DMS 273 treated with DMSO at 0.1 percent for 48 hours (cell line): ENCODE measurements at regions not wholly inside any gene's neighbourhood (a gene's known extent, or its start where the extent isn't known, plus 50 kb on each side); places are given as distances from the start of the nearest gene placed in this dataset.
"Not testable (repeated sequence)": the region's sequence is repeated elsewhere in the genome, so short reads cannot be mapped to it uniquely, and the experiment has no call there.

Experiments used
- DNase-seq: peaks from one replicate; lab custom pipeline; 2025; lab: John Stamatoyannopoulos, UW

DNA sequence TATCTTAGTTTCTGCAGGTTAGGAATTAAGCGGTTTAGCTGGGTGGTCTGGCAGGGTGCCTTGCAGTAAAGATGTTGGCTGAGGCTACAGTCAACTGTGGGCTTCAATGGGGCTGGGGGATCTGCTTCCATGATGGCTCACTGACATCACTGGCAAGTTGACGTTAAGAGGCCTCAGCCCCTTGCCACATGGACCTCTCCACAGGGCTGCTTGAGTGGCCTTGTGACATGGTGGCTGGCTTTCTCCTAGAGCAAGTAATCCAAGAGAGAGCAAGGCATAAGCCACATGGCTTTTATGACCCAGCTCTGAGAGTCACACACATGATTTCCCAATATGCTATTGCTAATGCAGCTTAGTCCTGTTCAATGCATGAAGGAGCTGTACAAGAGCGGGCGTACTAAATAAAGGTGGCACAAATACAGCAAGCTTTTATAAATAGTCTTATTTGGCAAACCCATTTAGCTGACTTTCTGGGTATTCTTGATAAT is 109.1 kb downstream of the SEPTIN7 start:
- no peak for DNase-seq

DNA sequence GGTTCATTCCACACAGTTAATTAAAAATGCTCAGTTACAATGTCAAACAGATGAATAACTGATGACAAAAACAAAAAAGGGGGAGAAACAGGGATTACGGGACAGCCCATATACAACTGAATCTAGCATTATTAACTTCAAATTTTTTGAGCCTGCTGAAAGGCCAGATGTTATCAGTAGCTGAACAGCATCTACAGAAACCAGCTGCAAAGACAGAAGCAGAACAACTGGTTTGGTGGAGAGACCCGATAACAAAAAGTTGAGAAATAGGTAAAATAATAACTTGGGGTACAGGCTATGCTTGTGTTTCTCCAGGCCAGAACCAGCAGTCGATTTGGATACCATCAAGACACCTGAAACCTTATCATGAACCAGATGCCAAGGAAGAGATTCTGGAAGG is 109.8 kb downstream of the SEPTIN7 start:
- DNase-seq: not testable (repeated sequence)

DNA sequence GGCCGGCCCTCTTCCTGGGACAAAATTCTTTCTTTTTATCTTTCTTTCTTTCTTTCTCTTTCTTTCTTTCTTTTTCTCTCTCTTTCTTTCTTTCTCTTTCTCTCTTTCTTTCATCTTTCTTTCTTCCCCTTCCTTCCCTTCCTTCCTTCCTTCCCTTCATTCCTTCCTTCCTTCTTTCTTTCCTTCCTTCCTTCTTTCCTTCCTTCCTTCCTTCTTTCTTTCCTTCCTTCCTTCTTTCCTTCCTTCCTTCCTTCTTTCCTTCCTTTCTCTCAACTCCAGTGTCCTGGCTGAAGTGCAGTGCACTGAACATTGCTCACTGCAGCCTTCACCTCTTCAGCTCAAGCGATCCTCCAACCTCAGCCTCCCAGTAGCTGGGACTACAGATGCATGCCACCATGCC is 112.5 kb downstream of the SEPTIN7 start:
- DNase-seq: not testable (repeated sequence)

GRCh38 chr7:35914214-35914613 is 113.4 kb downstream of the SEPTIN7 start:
- not testable (repeated sequence) for DNase-seq

DNA sequence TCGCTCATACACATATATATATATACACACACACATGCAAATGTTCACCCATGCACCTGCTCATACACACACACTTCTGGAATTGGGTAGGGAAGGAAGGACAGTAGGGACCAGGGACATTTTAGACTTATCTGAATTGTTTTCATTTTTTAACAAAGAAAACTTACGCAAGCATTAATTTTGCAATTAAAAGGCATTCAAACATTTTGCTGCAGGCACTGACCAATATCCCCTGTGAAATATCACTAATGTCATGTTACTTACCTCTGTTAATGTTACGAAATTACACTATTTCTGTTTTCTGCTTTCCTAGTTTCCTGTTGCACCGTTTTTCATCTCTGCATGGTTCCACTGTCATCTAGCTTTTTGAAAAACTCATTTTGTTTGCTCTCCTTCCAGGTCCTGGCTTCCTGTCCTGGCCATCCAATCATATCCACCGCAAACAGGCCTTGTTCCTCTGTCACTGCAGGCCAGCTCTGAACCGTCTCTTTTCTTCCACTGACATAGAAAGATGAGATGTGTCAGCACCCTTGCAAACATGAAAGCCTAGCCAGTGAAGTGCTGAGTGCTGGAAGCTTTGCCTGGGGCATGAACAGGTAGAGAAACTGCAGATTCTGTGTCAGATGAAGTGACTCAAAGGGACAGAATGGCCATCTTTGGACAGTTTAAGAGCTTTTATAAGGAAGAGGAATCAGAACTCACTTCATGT is 114.5 kb downstream of the SEPTIN7 start:
- DNase-seq: not testable (repeated sequence)

DNA sequence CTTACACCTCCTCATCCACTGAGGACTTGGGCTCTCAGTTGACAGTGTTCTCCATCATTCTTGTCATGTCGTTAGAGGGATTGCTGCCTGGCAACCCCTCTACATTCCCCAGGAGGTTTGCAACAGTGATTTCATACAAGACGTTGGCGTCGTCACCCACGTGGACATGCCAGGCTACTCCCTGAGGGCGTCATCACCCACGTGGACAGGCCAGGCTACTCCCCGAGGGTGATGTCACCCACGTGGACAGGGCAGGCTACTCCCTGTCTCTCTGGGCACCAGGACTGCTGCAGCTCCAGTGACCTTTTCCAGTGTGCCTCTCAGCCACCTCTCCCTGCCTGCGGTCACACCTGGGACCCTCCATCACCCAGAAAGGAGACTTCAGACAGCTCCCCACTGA is 117.4 kb downstream of the SEPTIN7 start:
- not testable (repeated sequence) for DNase-seq

- not testable (repeated sequence) for DNase-seq
These were observed 118.8 kb downstream of the SEPTIN7 start for GRCh38 chr7:35919607-35920006.

DNA sequence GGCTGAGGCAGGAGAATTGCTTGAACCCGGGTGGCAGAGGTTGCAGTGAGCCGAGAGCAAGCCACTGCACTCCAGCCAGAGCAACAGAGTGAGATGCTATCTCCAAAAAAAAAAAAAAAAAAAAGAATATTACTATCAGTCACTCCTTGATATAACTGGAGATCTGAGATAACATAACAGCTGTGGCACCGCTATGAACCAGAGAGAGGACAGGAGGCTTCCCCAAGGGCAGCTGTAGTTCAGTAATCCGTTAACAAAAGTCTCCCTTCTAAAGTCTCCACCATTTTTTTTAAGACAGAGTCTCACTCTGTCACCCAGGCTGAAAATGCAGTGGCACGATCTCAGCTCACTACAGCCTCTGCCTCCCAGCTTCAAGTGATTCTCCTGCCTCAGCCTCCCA is 120.5 kb downstream of the SEPTIN7 start:
- not testable (repeated sequence) for DNase-seq

DNA sequence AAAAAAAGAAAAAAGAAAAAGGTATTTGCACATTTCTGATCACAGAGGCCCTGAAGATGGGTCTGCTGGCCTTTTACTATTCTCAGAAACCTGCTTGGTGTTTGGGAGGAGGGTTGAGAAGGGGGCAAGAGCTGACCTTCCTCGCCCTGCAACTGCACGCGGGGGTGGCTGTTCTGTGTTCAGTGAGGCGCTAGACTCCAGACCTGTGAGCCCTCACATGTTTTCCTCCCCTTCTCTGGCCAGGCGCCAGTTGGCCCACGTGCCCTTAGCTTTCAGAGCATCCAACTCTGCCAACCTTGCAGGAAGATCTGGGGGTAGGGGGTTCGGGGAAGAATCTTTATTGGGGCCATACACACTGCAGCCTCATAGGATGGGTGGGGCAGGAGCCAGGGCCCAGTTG is 123.8 kb downstream of the SEPTIN7 start:
- not testable (repeated sequence) for DNase-seq

DNA sequence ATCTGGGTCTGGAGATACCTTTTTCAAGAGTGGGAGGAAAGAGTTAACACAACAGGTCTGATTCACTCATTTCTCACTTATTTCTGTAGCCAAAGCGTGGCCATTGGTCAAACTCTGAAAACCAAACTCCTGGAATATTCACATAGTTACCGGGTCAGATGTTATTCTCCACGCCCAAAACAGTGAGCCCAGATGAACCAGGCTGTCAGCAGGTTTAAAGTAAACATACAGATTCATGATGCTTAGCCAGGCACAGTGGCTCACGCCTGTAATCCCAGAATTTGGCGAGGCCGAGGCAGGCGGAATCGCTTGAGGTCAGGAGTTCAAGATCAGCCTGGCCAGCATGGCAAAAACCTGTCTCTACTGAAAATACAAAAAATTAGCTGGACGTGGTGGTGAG is 126.1 kb downstream of the SEPTIN7 start:
- DNase-seq: not testable (repeated sequence)

GRCh38 chr7:35931134-35931533 is 130.3 kb downstream of the SEPTIN7 start:
- not testable (repeated sequence) for DNase-seq

GRCh38 chr7:35931551-35931950 is 130.7 kb downstream of the SEPTIN7 start:
- DNase-seq: not testable (repeated sequence)

DNA sequence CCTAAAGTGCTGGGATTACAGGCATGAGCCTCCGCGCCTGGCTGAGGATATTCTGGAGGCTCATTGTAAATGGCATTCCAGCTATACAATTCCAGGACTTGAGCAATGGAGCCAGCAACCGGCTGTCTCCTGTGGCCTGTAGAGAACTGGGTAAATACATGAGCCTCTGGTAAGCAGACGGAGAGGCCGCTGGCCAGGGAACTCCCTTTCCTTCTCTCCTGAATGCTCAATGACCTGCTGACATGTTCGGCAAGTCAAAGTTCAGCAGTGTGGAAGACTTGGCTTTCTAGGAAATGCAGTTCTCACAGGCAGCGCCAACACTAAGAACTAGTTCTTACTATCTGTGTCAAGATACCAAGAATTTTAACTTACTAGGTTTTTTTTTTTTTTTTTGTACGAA is 139.8 kb downstream of the SEPTIN7 start:
- DNase-seq: not testable (repeated sequence)

GRCh38 chr7:35945621-35946020 is 144.8 kb downstream of the SEPTIN7 start:
- not testable (repeated sequence) for DNase-seq

DNA sequence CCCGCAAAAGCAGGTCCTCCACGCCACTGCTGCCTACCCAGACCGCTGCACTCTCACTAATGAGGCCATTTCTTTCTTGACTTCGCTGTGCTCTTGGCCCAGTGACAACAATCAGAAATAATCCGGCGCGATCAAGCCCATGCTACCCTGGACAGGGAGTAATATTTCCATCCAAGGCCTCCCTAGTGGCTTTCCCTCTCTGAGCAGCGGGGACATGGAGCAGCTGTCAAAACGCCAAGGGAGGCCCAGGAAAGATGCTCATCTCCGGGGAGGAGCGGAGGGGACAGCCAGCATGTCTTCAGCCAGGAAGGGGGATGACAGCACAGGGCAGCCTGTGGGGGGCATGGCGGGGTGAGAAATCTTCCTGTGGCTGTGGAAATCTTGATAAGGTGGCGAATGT is 154.9 kb downstream of the SEPTIN7 start:
- not testable (repeated sequence) for DNase-seq

DNA sequence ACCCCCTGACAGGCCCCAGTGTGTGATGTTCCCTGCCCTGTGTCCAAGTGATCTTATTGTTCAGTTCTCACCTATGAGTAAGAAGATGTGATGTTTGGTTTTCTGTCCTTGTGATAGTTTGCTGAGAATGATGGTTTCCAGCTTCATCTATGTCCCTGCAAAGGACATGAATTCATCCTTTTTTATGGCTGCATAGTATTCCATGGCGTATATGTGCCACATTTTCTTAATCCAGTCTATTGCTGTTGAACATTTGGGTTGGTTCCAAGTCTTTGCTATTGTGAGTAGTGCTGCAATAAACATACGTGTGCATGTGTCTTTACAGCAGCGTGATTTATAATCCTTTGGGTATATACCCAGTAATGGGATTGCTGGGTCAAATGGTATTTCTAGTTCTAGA is 156.1 kb downstream of the SEPTIN7 start:
- not testable (repeated sequence) for DNase-seq

GRCh38 chr7:35961260-35961659 is 160.4 kb downstream of the SEPTIN7 start:
- DNase-seq: not testable (repeated sequence)

- DNase-seq: not testable (repeated sequence)
These were observed 161.8 kb downstream of the SEPTIN7 start for GRCh38 chr7:35962607-35963006.

DNA sequence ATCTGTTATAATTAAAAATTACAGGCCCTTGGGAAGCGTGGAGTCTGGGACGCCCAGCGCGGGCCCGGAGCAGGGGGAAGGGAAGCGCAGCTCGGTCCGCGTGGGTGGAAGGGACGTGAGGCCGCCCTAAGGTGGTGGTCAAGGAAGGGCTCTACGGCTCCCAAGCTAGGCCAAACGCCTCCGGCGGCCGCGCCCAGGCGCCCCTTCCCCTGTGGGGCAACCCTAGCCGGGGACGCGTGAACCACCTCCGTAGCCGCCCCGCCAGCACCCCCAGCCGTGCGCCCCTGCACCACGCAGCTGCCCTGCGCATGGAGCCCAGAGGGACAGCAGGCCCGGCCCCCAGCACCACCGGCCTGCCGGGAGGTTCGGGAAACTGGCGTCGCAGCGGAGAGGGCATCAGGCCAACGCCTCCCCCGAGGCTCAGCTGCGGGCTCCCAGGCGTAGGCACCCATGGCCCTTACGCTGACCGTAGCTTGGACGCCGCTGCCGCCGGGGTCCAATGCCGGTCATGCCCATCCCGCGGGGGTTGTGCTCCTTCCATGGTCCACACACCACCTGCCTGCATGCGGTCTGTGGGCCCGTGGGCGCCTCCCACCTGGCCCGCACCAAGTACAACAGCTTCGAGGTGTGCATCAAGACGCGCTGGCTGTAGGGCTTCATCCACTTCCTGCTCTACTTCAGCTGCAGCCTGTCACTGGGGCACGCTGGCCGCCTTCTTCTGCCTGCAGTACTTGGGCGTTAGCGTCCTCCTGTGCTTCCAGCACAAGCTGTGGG is 166.7 kb downstream of the SEPTIN7 start:
- no peak for DNase-seq

GRCh38 chr7:35968140-35968940 is 167.5 kb downstream of the SEPTIN7 start:
- no peak for DNase-seq

DNA sequence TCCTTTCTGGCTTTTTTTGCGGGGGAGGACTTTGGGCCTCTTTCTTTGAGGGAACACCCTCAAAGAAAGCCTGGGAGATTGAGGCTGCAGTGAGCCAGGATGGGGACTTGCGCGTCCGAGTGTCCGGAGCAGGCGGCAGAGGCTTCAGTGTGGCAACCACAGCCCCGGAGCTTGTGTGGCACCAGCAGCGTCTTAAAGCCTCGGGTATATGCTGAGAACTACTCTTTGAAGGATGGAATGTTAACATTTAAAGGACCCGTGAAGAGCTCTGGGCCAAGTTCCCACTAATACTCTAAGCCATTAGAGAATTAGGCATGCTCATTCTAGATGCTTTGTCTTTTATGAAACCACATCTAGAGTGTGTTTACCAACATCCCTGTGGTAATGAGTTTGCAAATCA is 168.2 kb downstream of the SEPTIN7 start:
- DNase-seq: no peak

GRCh38 chr7:35970458-35970857 is 169.6 kb downstream of the SEPTIN7 start:
- no peak for DNase-seq
